Smooth muscle cell (in vitro differentiated cells): ENCODE measurements at regions not wholly inside any gene's neighbourhood (a gene's known extent, or its start where the extent isn't known, plus 50 kb on each side); places are given as distances from the start of the nearest gene placed in this dataset.

Source experiments
- DNase-seq: peaks from one replicate; lab custom pipeline; 2025; ENCODE audit not compliant: unreplicated experiment; lab: John Stamatoyannopoulos, UW
- H2AFZ ChIP-seq: fragments of 200-600 bp; sonication (generic); 2 replicates; pipeline ENCODE4 v1.6.0; 2016; ENCODE audit warnings: antibody characterized with exemption, low read depth, mild to moderate bottlenecking
- H3F3A ChIP-seq: fragments of 200-600 bp; sonication (generic); 2 replicates; pipeline ENCODE4 v1.6.0; 2017; ENCODE audit warnings: antibody characterized with exemption, low read depth
- H3K27ac ChIP-seq: fragments of 200-600 bp; sonication (generic); 2 replicates; pipeline ENCODE4 v1.5.1; 2016; ENCODE audit warnings: low read depth, mild to moderate bottlenecking
- H3K27me3 ChIP-seq: fragments of 200-600 bp; sonication (generic); 2 replicates; pipeline ENCODE4 v1.6.1; 2016; ENCODE audit warnings: low read depth, mild to moderate bottlenecking
- H3K36me3 ChIP-seq: fragments of 200-600 bp; sonication (generic); 2 replicates; pipeline ENCODE4 v1.5.1; 2016; ENCODE audit warnings: low read depth
- H3K4me1 ChIP-seq: fragments of 200-600 bp; sonication (generic); 2 replicates; pipeline ENCODE4 v1.5.1; 2016; ENCODE audit warnings: low read depth
- H3K4me2 ChIP-seq: fragments of 200-600 bp; sonication (generic); 2 replicates; pipeline ENCODE4 v1.6.0; 2016; ENCODE audit warnings: mild to moderate bottlenecking
- H3K4me3 ChIP-seq: fragments of 200-600 bp; sonication (generic); 2 replicates; pipeline ENCODE4 v1.5.1; 2016; ENCODE audit warnings: mild to moderate bottlenecking
- H3K79me2 ChIP-seq: fragments of 200-600 bp; sonication (generic); 2 replicates; pipeline ENCODE4 v1.6.0; 2016; ENCODE audit warnings: low read depth, mild to moderate bottlenecking
- H3K9ac ChIP-seq: fragments of 200-600 bp; sonication (generic); 2 replicates; pipeline ENCODE4 v1.6.0; 2016; ENCODE audit warnings: low read depth
- H3K9me3 ChIP-seq: fragments of 200-600 bp; sonication (generic); replicated peaks from 2 replicates; pipeline ENCODE4 v1.5.1; 2016; ENCODE audit warnings: low read depth
- H4K20me1 ChIP-seq: fragments of 200-600 bp; sonication (generic); 2 replicates; pipeline ENCODE4 v1.6.0; 2016; ENCODE audit warnings: low read depth
- WGBS: methylation state at CpG from one replicate; pipeline ENCODE4 v1.1.7; 2016; ENCODE audit warnings: low lambda C conversion rate; 5-methylcytosine and 5-hydroxymethylcytosine counted together
- TF ChIP-seq, protein P1 (sequence below): fragments of 200-600 bp; sonication (generic); IDR thresholded peaks from 2 replicates; pipeline ENCODE4 v1.5.1; 2017; ENCODE audit warnings: borderline replicate concordance, mild to moderate bottlenecking, antibody characterized with exemption; ENCODE audit not compliant: insufficient read depth, poor library complexity, severe bottlenecking

DNA sequence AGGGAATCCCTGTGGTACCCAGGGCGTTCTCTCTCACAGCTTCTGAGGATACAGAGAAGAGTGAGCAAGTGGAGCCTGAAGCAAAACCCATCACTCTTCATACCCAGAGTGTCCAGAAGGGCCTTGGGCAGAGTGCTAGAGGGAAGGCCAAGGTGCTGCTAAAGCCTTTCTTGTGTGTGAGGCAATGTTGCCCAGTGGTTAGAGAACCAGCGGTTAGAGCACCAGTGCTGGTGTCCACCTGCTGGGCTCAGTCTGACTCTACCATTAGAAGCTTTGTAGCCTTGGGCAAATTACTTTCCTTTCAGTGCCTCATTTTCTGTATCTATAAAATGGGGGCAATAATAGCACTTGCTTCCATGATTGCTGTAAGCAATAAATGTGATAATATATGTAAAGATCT is 210.5 kb upstream of the SKOR2 start:
- no peak overlapping the region for H3K4me3 ChIP-seq
- WGBS = 95% methylated on average over 2 of the region's 2 CpGs
- H4K20me1 ChIP-seq = no peaks in the 10 kb centered on the region
- no peak for DNase-seq
- H3F3A ChIP-seq = no peaks in the 10 kb centered on the region
- no peak overlapping the region for H3K27ac ChIP-seq
- no peaks in the 10 kb centered on the region for H3K36me3 ChIP-seq
- no peak overlapping the region for H3K4me2 ChIP-seq
- H3K4me1 ChIP-seq = no peaks in the 10 kb centered on the region
- H3K9me3 ChIP-seq = no peaks in the 10 kb centered on the region
- no peak overlapping the region for H2AFZ ChIP-seq
- no peaks in the 10 kb centered on the region for H3K79me2 ChIP-seq
- no peak overlapping the region for H3K9ac ChIP-seq
- peaks cover 39% of the 10 kb centered on the region for H3K27me3 ChIP-seq
- TF ChIP-seq, protein P1, sequence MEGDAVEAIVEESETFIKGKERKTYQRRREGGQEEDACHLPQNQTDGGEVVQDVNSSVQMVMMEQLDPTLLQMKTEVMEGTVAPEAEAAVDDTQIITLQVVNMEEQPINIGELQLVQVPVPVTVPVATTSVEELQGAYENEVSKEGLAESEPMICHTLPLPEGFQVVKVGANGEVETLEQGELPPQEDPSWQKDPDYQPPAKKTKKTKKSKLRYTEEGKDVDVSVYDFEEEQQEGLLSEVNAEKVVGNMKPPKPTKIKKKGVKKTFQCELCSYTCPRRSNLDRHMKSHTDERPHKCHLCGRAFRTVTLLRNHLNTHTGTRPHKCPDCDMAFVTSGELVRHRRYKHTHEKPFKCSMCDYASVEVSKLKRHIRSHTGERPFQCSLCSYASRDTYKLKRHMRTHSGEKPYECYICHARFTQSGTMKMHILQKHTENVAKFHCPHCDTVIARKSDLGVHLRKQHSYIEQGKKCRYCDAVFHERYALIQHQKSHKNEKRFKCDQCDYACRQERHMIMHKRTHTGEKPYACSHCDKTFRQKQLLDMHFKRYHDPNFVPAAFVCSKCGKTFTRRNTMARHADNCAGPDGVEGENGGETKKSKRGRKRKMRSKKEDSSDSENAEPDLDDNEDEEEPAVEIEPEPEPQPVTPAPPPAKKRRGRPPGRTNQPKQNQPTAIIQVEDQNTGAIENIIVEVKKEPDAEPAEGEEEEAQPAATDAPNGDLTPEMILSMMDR = no peak

DNA sequence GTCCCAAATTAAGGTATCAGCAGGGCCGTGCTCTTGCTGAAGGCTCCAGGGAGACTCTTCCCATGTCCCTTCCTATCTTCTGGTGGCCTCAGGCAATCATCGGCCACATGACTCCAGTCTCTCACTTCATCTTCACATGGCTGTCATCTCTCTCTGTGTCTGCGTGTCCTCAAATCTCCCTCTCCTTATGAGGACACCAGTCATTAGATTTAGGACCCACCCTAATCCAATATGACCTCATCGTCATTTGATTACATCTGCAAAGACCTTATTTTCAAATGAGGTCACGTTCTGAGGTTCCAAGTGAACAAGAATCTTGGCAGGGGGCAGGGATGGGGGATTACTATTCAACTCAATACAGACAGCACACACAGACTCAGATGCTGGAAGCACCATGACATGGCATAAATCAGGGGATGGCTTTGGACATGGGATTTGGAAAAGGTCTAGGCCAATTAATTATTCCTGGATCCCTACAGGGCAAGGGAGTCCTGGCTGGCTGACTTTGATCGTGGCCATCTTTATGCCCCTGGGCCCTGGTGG is 210.0 kb upstream of the SKOR2 start:
- Histone ChIP-seq H3K79me2 (no peaks in the 10 kb centered on the region), H3K4me3 (no peak overlapping the region), H2AFZ (no peak overlapping the region), H3K27me3 (peaks cover 37% of the 10 kb centered on the region), H3K9ac (no peak overlapping the region), H4K20me1 (no peaks in the 10 kb centered on the region), H3K4me1 (no peaks in the 10 kb centered on the region), H3F3A (no peaks in the 10 kb centered on the region), H3K9me3 (no peaks in the 10 kb centered on the region), H3K27ac (no peak overlapping the region), H3K36me3 (no peaks in the 10 kb centered on the region), H3K4me2 (no peak overlapping the region)
- DNase-seq = no peak
- TF ChIP-seq, protein P1 = no peak
- WGBS = 84% methylated on average over 6 of the region's 6 CpGs

DNA sequence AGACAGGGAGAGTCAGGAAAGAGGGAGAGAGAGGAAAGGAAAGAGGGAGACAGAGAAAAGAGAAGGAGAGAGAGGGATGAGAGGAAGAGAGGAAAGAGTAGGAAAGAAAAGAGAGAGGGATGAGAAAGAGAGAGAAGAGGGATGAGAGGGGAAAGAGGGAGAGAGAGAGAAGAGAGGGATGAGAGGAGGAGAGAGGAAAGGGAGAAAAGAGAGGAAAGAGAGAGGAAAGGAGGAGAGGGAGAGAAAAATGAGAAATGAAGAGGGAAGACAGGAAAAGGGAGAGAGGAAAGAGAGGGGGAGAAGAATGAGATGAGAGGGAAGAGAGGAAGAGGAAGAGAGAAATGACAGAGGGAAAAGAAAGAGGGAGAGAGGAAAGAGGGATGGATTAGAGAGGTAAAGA is 207.0 kb upstream of the SKOR2 start:
- H3K9me3 ChIP-seq = no peaks in the 10 kb centered on the region
- no peaks in the 10 kb centered on the region for H3F3A ChIP-seq
- TF ChIP-seq, protein P1 = no peak
- no peak overlapping the region for H3K4me2 ChIP-seq
- H3K27ac ChIP-seq = no peak overlapping the region
- no peaks in the 10 kb centered on the region for H4K20me1 ChIP-seq
- H3K36me3 ChIP-seq = no peaks in the 10 kb centered on the region
- H3K27me3 ChIP-seq = peaks cover 43% of the 10 kb centered on the region
- no peaks in the 10 kb centered on the region for H3K79me2 ChIP-seq
- DNase-seq = no peak
- no peak overlapping the region for H3K9ac ChIP-seq
- no peaks in the 10 kb centered on the region for H3K4me1 ChIP-seq
- no peak overlapping the region for H3K4me3 ChIP-seq
- H2AFZ ChIP-seq = no peak overlapping the region

DNA sequence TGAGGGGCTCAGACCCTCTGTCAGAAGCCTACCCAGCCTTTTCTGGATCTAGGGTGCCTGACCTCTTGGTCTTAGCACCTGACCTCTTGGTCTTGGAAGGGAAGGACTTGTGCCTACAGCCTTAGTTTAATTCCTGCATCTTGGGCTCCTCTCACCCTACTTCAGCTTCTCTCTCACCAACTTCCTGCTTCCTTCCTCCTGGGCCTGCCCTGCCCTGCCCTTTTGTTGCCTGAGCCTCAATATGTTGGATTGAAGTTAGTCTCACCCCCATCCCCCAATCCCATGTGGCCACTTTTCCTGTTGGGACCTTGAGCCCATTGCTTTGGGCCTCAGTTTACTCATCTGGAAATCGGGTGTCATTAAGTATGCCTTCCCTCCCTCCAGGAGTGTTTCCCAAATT is 206.2 kb upstream of the SKOR2 start:
- no peak overlapping the region for H2AFZ ChIP-seq
- 83% methylated on average over 1 of the region's 1 CpG for WGBS
- H3K27ac ChIP-seq = no peak overlapping the region
- H3K4me1 ChIP-seq = no peaks in the 10 kb centered on the region
- no peak overlapping the region for H3K9ac ChIP-seq
- no peak overlapping the region for H3K4me3 ChIP-seq
- no peak for DNase-seq
- TF ChIP-seq, protein P1 = no peak
- H3F3A ChIP-seq = no peaks in the 10 kb centered on the region
- H3K4me2 ChIP-seq = no peak overlapping the region
- no peaks in the 10 kb centered on the region for H3K79me2 ChIP-seq
- peaks cover 47% of the 10 kb centered on the region for H3K27me3 ChIP-seq
- H3K9me3 ChIP-seq = no peaks in the 10 kb centered on the region
- no peaks in the 10 kb centered on the region for H4K20me1 ChIP-seq
- no peaks in the 10 kb centered on the region for H3K36me3 ChIP-seq
